H1 (cell line): ENCODE measurements at regions not wholly inside any gene's neighbourhood (a gene's known extent, or its start where the extent isn't known, plus 50 kb on each side); places are given as distances from the start of the nearest gene placed in this dataset.

Experiments
- CTCF ChIA-PET: fragments of 300-600 bp; sonication (Branson Sonifier 250); formaldehyde crosslinking; loops from one replicate; lab custom pipeline; 2021; ENCODE audit not compliant: partially characterized antibody; lab: Charles Lee
- POLR2A ChIA-PET: fragments of 300-600 bp; sonication (Branson Sonifier 250); formaldehyde crosslinking; loops from one replicate; lab custom pipeline; 2021; ENCODE audit warnings: inconsistent platforms; ENCODE audit not compliant: partially characterized antibody; lab: Charles Lee
- DNase-seq, 2 experiments: peaks; one replicate each; pipeline versions ENCODE4 v3.0.0 to v3.0.0-alpha.2; 2010 to 2022; ENCODE audit warnings: low spot score in 2 of 2, low read depth in 1 of 2, mixed read lengths in 1 of 2
- FAIRE-seq: peaks from 2 replicates; lab custom pipeline; 2011; peaks lifted over from hg19 to GRCh38; lab: Jason Lieb, UNC
- H2AFZ ChIP-seq: 2 replicates; pipeline ENCODE4 v1.8.1; 2012; ENCODE audit warnings: low read length, inconsistent platforms
- H2AK5ac ChIP-seq: 2 replicates; pipeline ENCODE4 v1.6.1; 2013; ENCODE audit warnings: low read depth, low read length
- H2BK120ac ChIP-seq: replicated peaks from 2 replicates; pipeline ENCODE3; 2013; ENCODE audit warnings: low read depth, low read length, inconsistent platforms
- H2BK12ac ChIP-seq: 2 replicates; pipeline ENCODE4 v1.6.1; 2013; ENCODE audit warnings: low read depth, low read length
- H2BK15ac ChIP-seq: 2 replicates; pipeline ENCODE4 v1.6.1; 2013; ENCODE audit warnings: low read length
- H2BK20ac ChIP-seq: 2 replicates; pipeline ENCODE4 v1.6.1; 2013; ENCODE audit warnings: low read length
- H2BK5ac ChIP-seq: 2 replicates; pipeline ENCODE4 v1.6.1; 2013; ENCODE audit warnings: low read depth, low read length
- H3K14ac ChIP-seq: 2 replicates; pipeline ENCODE4 v1.6.1; 2013; ENCODE audit warnings: inconsistent platforms; ENCODE audit not compliant: insufficient read length
- H3K18ac ChIP-seq: 2 replicates; pipeline ENCODE4 v1.6.1; 2013; ENCODE audit warnings: low read length; ENCODE audit errors: extremely low read depth
- H3K23ac ChIP-seq: 2 replicates; pipeline ENCODE4 v1.6.1; 2013; ENCODE audit warnings: inconsistent platforms; ENCODE audit not compliant: insufficient read length
- H3K23me2 ChIP-seq: 2 replicates; pipeline ENCODE4 v1.6.1; 2013; ENCODE audit warnings: low read depth, low read length
- H3K27ac ChIP-seq: 2 replicates; pipeline ENCODE4 v1.6.1; 2011; ENCODE audit warnings: low read depth, low read length, inconsistent platforms
- H3K27me3 ChIP-seq, 4 experiments: replicated peaks in 1 of 4; 1 replicate in 1 of 4; 2 replicates in 3 of 4; pipeline versions ENCODE4 v1.6.1 to v1.8.1; 2011 to 2013; ENCODE audit warnings: low read length in 3 of 4, mild to moderate bottlenecking in 3 of 4, inconsistent platforms in 2 of 4, mixed read lengths in 2 of 4, moderate library complexity in 1 of 4; ENCODE audit not compliant: control insufficient read depth in 3 of 4, insufficient read depth in 3 of 4; ENCODE audit errors: extremely low read depth in 1 of 4
- H3K36me3 ChIP-seq, 4 experiments: 2 replicates each; pipeline versions ENCODE4 v1.6.1 to v1.8.1; 2011 to 2013; ENCODE audit warnings: mild to moderate bottlenecking in 4 of 4, low read length in 3 of 4, moderate library complexity in 2 of 4, control low read depth in 1 of 4, inconsistent platforms in 1 of 4; ENCODE audit not compliant: insufficient read depth in 4 of 4, control insufficient read depth in 2 of 4
- H3K4ac ChIP-seq: replicated peaks from 2 replicates; pipeline ENCODE3; 2013; ENCODE audit warnings: low read length, low read depth, mixed read lengths, inconsistent platforms; ENCODE audit not compliant: insufficient read length
- H3K4me1 ChIP-seq, 4 experiments: replicated peaks in 1 of 4; 1 replicate in 1 of 4; 2 replicates in 3 of 4; pipeline versions ENCODE4 v1.6.1 to v1.8.1; 2011 to 2013; ENCODE audit warnings: low read length in 3 of 4, inconsistent platforms in 2 of 4, mixed read lengths in 1 of 4; ENCODE audit not compliant: insufficient read depth in 4 of 4, control insufficient read depth in 3 of 4
- H3K4me2 ChIP-seq, 2 experiments: 2 replicates each; pipeline versions ENCODE4 v1.6.1 to v1.8.1; 2011 to 2013; ENCODE audit warnings: low read depth in 2 of 2, low read length in 2 of 2, control low read depth in 1 of 2, inconsistent platforms in 1 of 2, mild to moderate bottlenecking in 1 of 2; ENCODE audit not compliant: insufficient read depth in 1 of 2
- H3K4me3 ChIP-seq, 4 experiments: fragments of 200-600, 300-600 bp in 1 of 4; sonication (generic), shearing (Covaris generic), sonication (Bioruptor Twin) in 1 of 4; 2 replicates each; pipeline versions ENCODE4 v1.5.1 to v1.8.1; 2011 to 2016; ENCODE audit warnings: low read length in 4 of 4, low read depth in 3 of 4, control low read depth in 2 of 4, inconsistent platforms in 2 of 4, mild to moderate bottlenecking in 2 of 4, mixed read lengths in 1 of 4, moderate library complexity in 1 of 4; ENCODE audit not compliant: insufficient read depth in 2 of 4; ENCODE audit errors: extremely low read depth in 1 of 4
- H3K56ac ChIP-seq: replicated peaks from 2 replicates; pipeline ENCODE3; 2013; ENCODE audit warnings: low read depth, mild to moderate bottlenecking, mixed read lengths, low read length, inconsistent platforms; ENCODE audit not compliant: insufficient read length
- H3K79me1 ChIP-seq: 2 replicates; pipeline ENCODE4 v1.6.1; 2013; ENCODE audit warnings: low read depth, low read length, control low read depth
- H3K79me2 ChIP-seq, 2 experiments: 2 replicates each; pipeline versions ENCODE4 v1.6.1 to v1.8.1; 2012 to 2013; ENCODE audit warnings: low read length in 2 of 2, mild to moderate bottlenecking in 2 of 2, inconsistent platforms in 1 of 2; ENCODE audit not compliant: insufficient read depth in 2 of 2, control insufficient read depth in 1 of 2
- H3K9ac ChIP-seq, 4 experiments: replicated peaks in 1 of 4; 1 replicate in 1 of 4; 2 replicates in 3 of 4; pipeline versions ENCODE4 v1.6.1 to v1.8.1; 2011 to 2013; ENCODE audit warnings: low read depth in 3 of 4, low read length in 3 of 4, control low read depth in 2 of 4, mild to moderate bottlenecking in 2 of 4, moderate library complexity in 2 of 4, inconsistent platforms in 1 of 4; ENCODE audit errors: extremely low read depth in 1 of 4
- H3K9me3 ChIP-seq, 2 experiments: 2 replicates each; pipeline versions ENCODE4 v1.6.1 to v1.8.1; 2012 to 2013; ENCODE audit warnings: mild to moderate bottlenecking in 2 of 2, moderate library complexity in 2 of 2, control low read depth in 1 of 2, inconsistent platforms in 1 of 2, low read depth in 1 of 2, low read length in 1 of 2, mixed read lengths in 1 of 2; ENCODE audit not compliant: insufficient read depth in 2 of 2
- H4K20me1 ChIP-seq, 2 experiments: replicated peaks in 1 of 2; 2 replicates each; pipeline versions ENCODE3 to v1.8.1; 2011 to 2013; ENCODE audit warnings: inconsistent platforms in 2 of 2, low read length in 2 of 2, mild to moderate bottlenecking in 1 of 2; ENCODE audit not compliant: insufficient read depth in 2 of 2, control insufficient read depth in 1 of 2
- H4K5ac ChIP-seq: 2 replicates; pipeline ENCODE4 v1.6.1; 2013; ENCODE audit warnings: low read length, low read depth, mixed read lengths, inconsistent platforms; ENCODE audit not compliant: insufficient read length
- H4K8ac ChIP-seq: 2 replicates; pipeline ENCODE4 v1.8.0; 2013; ENCODE audit warnings: mild to moderate bottlenecking, moderate library complexity, low read length, inconsistent platforms; ENCODE audit not compliant: insufficient read depth; ENCODE audit errors: extremely low read depth
- H4K91ac ChIP-seq: replicated peaks from 2 replicates; pipeline ENCODE3; 2013; ENCODE audit warnings: low read length, mixed read lengths, inconsistent platforms; ENCODE audit not compliant: insufficient read length
- EP300 ChIP-seq, 2 experiments: IDR thresholded peaks; 1 replicate in 1 of 2; 2 replicates in 1 of 2; pipeline ENCODE4 v1.6.1; 2011 to 2012; ENCODE audit warnings: low read depth in 2 of 2, low read length in 2 of 2, mild to moderate bottlenecking in 2 of 2, borderline replicate concordance in 1 of 2, inconsistent platforms in 1 of 2, moderate library complexity in 1 of 2
- JUND ChIP-seq: IDR thresholded peaks from 2 replicates; pipeline ENCODE4 v1.6.1; 2011; ENCODE audit warnings: mild to moderate bottlenecking, improper control_type of control experiment, low read length
- USF2 ChIP-seq: IDR thresholded peaks from 2 replicates; pipeline ENCODE4 v1.6.1; 2011; ENCODE audit warnings: low read length, improper control_type of control experiment
- WGBS, 2 experiments: shearing (Covaris generic) in 1 of 2; methylation state at CpG; one replicate each; pipeline versions ENCODE4 v1.1.6 to v1.1.7; 2013 to 2015; ENCODE audit warnings: low lambda C conversion rate in 2 of 2, mixed read lengths in 2 of 2, inconsistent platforms in 1 of 2, low coverage in 1 of 2, missing lambda C conversion rate in 1 of 2; ENCODE audit not compliant: insufficient replicate concordance in 2 of 2, insufficient coverage in 1 of 2, insufficient read length in 1 of 2; ENCODE audit errors: extremely low coverage in 1 of 2, missing lambda C conversion rate in 1 of 2; 5-methylcytosine and 5-hydroxymethylcytosine counted together

GRCh38 chr10:32151871-32152270 is 95.6 kb upstream of the KIF5B start:
- Histone ChIP-seq H2BK15ac (no peak overlapping the region), H3K36me3 (no peaks in the 10 kb centered on the region), H3K4me3 (no peak overlapping the region), H3K4me1 (no peaks in the 10 kb centered on the region), H2AK5ac (no peak overlapping the region), H3K18ac (no peak overlapping the region)
- TF ChIP-seq JUND (no peak), USF2 (0 out of 2 replicates have a peak, but pooled peaks have one; percentile 10), EP300 (IDR thresholded peaks at IDR 0.05; ENCODE audit: borderline replicate concordance in 1 of 2, low read depth in 2 of 2, low read length in 2 of 2) (no peak)
- TF ChIP-seq, all 59 proteins: peak for 1
- 0 out of 4 replicates have a peak, but pooled peaks cover 0 to 3% of the 10 kb centered on the region in 2 experiments for H3K9me3 ChIP-seq
- H2AFZ ChIP-seq = no peak overlapping the region
- H4K5ac ChIP-seq = no peak overlapping the region
- H2BK20ac ChIP-seq = no peak overlapping the region
- no peak overlapping the region for H2BK12ac ChIP-seq
- no peak overlapping the region for H3K9ac ChIP-seq
- H4K20me1 ChIP-seq = no peaks in the 10 kb centered on the region
- H3K56ac ChIP-seq = no peak overlapping the region
- H4K8ac ChIP-seq = no peak overlapping the region
- FAIRE-seq (no peak), DNase-seq (no peak)
- no peak overlapping the region for H3K23ac ChIP-seq
- H3K79me1 ChIP-seq = no peaks in the 10 kb centered on the region
- H2BK5ac ChIP-seq = no peak overlapping the region
- H3K4me2 ChIP-seq = no peak overlapping the region
- 100% methylated on average over 2 of the region's 2 CpGs; no CpG with 5 or more reads in 1 of the 2 experiments for WGBS, 2 experiments
- no peak overlapping the region for H2BK120ac ChIP-seq
- H3K27me3 ChIP-seq = no peaks in the 10 kb centered on the region
- no peaks in the 10 kb centered on the region for H3K23me2 ChIP-seq
- H3K4ac ChIP-seq = no peak overlapping the region
- CTCF ChIA-PET = no interaction called here
- no peaks in the 10 kb centered on the region for H3K79me2 ChIP-seq
- POLR2A ChIA-PET = no interaction called here
- H3K27ac ChIP-seq = no peak overlapping the region
- H4K91ac ChIP-seq = no peak overlapping the region
- H3K14ac ChIP-seq = no peak overlapping the region
